ENCODE measurements at regions not wholly inside any gene's neighbourhood (a gene's known extent, or its start where the extent isn't known, plus 50 kb on each side); places are given as distances from the start of the nearest gene placed in this dataset.

DNA sequence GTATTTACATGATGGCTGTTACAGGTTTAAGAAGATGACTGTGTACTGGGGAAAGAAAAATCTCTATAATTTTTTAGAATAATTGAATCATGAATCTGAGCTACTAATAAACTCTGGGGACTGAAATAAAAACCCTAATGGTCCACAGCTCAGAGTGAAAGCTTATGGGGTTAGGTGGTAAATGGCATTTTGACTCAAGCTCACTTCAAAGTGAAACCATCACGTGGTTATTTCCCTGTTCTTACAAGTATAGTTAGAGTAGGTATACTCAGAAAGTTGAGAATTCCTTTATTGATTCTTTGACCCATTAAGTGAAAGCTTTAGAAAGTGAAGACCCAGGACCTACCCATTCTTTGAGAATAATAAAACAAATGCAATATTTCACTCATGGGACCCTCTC, 626.2 kb upstream of the SETBP1 start:
- DNase-seq (ENCODE audit: low read depth) = no peak

DNA sequence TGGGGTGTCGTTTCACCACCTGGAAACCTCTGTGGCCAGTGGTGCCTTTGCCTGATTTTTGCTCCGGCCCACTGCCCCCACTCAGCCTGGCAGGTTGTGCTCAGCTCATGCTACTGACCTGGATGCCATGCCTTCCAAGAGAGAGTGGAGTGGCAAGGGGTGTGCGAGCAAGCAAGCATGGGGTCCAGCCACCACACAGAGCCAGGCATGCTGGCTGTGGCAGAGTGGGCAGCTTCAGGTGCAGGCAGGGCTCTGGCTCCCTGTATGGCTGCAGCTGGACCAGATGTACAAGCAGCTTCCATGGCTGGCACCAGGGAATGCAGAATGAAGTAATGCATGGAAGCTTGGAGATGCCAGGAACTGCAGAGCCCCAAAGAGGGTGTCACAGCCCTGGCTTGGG, 620.5 kb upstream of the SETBP1 start:
- no peak for DNase-seq (ENCODE audit: low read depth)

DNA sequence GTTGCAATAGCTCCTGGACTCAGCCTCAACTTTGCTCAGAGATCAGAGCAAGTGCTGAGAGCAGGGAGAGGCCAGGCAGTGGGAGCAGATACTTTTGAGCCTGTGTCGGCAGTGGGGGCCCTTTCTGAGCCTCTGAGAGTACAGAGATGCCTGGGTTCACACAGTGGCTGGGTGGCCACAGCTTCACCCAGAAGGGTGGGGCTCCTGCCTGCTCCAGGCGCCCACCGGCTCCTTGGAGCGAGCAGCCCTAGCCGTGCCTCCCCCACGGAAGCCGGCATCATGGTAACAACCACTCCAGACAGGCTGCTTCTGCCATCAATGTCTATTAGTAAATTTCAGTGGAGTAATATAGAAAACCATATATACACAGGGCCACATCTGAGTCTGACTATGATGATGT, 619.2 kb upstream of the SETBP1 start:
- DNase-seq (ENCODE audit: low read depth) = no peak

DNA sequence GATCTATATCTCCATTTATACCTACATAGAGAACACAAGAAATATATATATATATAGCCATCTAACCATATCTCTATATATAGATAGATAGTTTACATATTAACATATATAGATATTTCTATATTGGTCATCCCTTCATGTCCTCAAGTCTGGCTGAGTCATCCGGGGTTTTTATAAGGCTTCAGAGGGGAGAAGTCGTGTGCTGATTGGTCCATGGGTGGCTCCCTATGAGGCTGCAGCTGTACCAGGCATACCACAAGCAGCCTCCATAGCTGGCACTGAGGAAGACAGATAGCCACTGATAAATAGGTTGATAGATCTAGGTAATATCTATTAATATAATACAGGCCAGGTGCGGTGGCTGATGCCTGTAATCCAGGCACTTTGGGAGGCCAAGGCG, 618.3 kb upstream of the SETBP1 start:
- no peak for DNase-seq (ENCODE audit: low read depth)

DNA sequence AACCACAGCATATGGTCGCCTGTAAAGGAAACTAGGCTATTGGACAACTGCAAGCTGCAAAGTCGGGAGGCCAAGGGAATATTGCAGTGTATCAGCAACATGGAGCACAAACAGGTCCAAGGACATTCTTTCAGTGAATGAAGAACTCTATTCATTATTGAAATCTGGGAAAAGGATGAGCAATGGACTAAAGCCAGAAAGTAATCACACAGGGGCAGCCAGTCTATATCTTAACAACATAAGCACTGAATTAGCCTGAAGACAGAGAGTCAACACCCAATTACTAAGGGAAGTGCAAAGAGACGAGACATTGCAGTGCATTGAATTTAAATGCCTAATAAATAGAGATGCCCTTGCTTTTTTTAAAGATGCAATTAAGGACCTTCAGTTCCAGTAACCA, 615.5 kb upstream of the SETBP1 start:
- no peak for DNase-seq (ENCODE audit: low read depth)

DNA sequence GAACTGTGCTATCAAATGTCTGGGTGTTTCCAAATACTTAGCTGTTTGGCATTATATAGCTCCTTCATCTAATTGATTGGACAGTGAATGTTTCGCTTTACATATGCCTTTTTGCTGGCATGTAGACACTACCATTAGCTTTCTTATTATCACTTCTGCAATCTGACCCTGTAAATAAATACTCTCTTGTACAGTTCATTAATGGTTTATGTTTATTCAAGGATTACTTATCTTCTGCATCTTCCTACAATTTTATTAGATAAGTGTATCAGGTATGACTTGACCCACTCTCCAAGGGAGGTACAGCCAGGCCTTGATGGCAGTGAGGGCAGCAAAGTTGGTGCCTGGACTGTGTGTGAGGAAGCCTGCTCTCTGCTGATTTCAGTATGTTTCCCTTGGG, 614.1 kb upstream of the SETBP1 start:
- no peak for DNase-seq (ENCODE audit: low read depth)

DNA sequence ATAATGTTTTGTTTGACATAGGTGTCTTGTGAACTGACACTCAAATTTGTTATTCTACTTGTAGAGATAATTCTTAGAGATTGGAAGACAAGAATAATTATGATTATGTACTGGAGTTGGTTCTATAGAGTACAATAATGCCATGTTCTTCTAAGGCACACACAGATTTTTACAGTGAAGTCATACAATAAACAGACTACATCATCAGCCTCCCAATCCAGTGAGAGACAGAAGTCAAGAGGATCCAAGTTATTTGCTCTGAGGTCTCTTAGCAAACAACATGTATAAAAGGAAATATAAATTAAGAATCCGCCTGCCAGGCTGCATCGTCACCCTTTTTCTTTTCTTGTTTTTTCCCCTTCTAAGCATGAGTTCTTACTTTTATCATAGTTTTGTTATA, 613.5 kb upstream of the SETBP1 start:
- no peak for DNase-seq (ENCODE audit: low read depth)

DNA sequence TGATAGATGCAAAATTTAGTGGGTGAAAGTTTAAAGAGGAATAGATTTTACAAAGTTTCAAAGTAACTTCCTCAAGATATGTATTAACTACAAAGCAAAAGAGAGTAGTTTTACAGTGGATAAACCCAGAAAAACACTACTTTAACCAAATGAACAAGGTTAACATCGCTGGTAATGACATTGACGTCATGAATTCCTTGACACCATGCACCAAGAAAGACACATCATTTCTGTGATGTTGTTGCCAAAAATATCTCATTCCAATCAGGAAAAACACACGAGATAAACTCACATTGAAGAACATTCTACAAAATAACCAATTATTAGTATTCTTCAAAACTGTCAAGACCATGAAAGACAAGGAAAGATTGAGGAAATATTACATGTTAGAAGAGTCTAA, 605.6 kb upstream of the SETBP1 start:
- DNase-seq (ENCODE audit: low read depth) = no peak

DNA sequence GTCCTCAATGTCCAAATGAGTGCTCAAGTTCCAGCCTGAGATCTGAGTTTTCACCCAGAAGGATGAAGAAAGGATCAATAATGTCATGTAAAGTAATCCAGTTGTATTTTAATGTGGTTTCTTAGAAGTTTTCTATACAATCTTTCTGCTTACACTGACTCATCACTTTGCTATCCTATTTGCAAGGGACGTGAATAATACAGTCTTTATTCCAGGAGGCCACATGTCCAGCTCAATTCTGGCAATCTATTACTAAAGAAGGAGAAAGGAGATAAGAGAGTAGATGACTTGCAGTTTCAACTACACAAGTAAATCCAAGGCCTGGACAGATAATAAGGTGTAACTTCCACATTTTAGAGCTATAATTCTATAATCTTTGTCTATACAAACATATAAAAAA, 601.1 kb upstream of the SETBP1 start:
- DNase-seq (ENCODE audit: low read depth) = peak; percentile 27

DNA sequence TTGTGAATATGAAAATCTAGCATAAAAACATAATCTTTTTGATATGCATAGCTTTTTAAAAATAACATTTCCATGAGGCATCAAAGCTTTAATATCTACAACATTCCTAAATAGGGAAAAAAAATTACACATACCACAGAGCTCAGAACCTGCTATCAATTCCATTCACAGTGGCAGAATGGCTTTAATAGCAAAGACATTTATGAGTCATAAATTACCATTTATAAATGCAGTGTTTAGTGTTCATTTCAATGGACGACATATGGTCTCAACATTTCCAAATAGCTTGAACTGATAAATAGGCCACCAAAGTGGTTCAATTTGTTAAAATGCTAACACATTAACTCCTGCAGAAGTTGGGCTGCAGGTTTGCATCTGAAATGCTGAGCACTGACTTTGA, 600.6 kb upstream of the SETBP1 start:
- no peak for DNase-seq (ENCODE audit: low read depth)

DNA sequence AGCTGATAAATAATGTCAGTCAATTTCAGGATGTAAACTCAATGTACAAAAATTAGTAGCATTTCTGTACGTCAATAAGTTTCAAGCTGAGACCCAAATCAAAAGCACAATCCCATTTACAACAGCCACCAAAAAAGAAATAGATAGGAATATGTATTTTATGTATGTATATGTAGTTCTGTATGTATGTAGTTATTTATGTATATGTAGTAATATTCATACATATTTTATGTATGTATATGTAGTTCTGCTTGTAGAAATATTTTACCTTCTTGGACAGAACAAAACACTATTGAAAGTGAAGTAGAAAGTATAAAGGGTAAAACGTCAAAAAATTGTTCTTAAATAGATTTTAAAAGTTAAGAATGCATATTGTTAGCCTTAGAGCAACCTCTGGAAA, 591.0 kb upstream of the SETBP1 start:
- DNase-seq (ENCODE audit: low read depth) = no peak

DNA sequence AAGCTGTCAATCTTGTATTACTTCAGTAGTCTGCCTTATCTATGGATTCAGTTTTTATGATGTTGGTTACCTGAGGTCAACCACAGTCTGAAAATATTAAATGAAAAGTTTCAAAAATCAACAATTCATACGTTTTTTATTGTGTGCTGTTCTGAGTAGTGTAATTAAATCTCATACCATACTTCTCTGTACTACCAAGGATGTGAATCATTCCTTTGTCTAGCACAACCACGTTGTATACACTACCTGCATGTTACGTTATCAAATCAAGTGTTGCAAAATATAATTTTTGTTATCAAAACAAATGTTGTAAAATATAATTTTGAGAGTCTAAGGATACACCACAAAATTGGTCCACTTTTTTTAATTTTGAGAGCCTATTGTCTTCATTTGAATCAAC, 590.2 kb upstream of the SETBP1 start:
- DNase-seq (ENCODE audit: low read depth) = no peak

DNA sequence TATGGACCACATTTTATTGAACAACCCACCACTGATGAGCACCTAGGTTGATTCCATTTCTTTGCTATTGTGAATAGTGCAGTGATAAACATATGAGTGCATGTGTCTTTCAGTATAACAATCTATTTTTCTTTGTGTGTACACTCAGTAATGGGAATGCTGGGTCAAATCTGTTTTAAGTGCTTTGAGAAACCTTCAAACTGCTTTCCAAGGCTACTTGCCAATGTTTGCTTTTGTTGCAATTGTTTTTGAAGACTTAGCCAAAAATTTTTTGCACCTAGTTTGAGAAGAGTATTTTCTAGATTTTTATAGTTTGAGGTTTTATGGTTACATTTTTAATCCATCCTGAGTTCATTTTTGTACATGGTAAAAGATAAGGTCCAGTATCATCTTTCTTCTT, 587.4 kb upstream of the SETBP1 start:
- peak; percentile 10 for DNase-seq (ENCODE audit: low read depth)

DNA sequence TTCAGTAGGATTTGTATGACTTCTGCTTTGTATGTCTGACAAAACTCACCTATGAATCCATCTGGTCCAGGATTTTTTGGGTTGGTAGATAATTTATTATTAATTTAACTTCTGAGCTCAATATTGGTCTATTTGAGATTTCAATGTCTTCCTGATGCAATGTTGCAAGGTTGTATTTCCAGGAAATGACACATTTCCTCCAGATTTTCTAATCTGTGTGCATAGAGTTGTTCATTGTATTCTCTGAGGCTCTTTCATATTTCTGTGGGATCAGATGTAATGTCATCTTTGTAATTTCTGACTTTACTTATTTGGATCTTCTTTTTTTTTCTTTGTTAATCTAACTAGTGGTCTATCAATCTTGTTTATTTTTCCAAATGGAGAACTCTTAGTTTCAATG, 584.7 kb upstream of the SETBP1 start:
- no peak for DNase-seq (ENCODE audit: low read depth)

DNA sequence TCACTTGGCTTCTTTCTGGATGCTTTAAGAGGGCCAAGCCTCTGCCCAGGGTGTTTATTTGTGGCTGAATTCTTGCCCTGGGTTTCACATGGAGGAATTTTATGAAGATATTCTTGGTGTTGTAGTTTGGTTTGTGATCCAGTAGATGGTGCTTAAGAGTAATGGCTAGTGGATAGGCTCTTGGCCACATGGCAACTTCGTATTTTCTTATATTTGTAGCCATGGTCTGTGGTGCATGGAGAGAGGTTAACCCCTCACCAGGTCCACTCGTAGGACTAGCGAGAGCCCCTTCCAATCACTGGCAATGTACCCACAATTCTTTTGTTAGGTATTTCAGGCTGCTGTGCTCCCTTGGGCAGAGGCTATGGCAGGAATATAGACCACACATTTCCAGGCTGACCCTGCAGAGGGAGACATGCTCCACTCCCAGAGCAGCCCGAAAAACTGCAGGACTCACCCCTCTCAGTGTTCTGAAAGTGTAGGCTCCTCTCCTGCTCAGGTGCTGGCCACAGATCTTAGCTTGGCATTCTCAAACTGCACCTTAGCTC, 582.1 kb upstream of the SETBP1 start:
- DNase-seq (ENCODE audit: low read depth) = peak; percentile 19

DNA sequence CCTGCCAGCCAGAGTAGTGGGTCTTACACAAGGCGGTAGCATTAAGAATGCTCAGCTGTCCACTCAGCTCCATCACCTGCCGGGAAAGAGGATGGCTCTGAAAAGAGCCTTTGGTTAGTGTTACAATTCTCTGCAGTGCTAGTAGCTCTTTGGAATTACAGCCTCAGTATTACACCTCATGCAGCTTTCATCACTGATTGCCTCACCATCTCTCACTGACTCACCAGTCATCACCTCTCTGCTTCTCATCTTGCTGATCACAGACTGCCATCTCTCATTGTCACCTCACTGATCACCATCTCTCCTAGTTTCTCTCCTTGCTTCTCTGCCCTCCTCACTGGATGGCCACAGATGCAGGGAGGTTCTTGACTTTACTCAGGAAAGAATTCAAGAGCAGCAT, 573.5 kb upstream of the SETBP1 start:
- DNase-seq (ENCODE audit: low read depth) = no peak

DNA sequence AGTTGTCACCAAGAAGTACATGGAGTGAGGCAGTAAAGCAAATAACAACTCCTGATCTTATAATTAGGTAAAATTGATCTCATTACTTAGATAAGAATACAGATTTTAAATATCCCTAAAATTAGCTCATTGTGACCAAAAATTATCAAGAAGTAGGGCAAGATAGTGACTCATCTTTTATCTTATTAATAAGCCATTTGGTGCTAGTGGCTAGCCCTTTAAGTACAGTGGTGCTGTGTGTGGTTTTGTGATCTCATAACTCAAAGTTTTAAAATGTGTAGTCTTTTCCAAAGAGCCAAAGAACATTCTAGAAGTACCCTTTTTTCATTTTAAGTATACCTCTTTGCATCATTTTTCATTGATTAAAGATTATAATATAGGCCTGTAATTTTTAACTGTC, 569.4 kb upstream of the SETBP1 start:
- no peak for DNase-seq (ENCODE audit: low read depth)

DNA sequence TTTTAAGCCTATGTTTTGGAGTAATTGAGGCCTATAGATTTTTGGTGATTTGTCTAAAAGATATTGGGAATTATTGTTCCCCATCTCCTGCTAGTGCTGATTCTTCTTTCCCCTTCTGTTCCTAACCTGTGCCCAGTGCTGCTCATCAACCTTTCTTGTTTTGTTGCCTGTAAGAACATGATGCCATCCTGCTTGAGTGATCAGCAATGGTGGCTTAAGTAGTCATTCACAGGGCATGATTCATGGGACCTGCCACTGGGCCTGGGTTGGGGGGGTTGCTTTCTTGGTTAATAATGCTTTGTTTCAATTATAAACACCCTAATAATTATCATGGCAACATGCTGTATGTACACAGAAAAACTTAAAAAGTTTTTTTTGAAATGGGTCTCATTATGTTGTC, 562.9 kb upstream of the SETBP1 start:
- DNase-seq (ENCODE audit: low read depth) = no peak

DNA sequence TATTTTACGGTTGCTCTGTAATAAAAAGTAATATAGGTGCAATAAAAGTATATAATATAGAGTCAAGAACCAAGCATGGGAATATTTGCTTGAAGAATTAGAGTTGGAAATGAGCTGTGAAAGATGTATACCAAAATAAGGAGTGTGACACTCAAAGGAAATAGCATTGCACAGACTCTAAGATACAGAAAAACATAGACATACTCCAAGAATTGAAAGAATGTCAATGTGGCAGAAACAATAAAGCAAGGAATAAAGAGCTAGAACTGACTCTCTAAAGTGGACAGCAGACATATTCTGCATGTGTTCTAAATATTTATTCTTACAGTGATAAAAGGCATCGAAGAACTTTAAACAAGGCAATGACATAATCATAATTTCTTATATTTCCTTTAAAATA, 561.1 kb upstream of the SETBP1 start:
- no peak for DNase-seq (ENCODE audit: low read depth)

DNA sequence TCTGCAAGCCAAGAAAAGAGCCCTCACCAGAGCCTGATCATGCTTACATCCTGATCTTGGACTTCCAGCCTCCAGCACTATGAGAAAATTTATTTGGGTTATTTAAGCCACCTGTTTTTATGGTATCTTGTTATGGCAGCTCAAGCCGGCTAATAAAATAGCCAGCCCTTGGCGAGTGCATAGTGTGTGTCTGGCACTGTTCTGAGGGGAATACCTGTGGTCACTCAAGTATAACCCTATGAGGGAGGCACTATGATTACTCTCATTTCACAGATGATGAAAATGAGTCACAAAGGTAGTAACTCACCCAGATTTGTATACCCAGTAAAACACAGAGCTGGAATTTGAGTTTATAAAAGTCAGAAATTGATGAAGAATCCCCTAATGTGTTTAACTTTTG, 556.9 kb upstream of the SETBP1 start:
- DNase-seq (ENCODE audit: low read depth) = no peak

DNA sequence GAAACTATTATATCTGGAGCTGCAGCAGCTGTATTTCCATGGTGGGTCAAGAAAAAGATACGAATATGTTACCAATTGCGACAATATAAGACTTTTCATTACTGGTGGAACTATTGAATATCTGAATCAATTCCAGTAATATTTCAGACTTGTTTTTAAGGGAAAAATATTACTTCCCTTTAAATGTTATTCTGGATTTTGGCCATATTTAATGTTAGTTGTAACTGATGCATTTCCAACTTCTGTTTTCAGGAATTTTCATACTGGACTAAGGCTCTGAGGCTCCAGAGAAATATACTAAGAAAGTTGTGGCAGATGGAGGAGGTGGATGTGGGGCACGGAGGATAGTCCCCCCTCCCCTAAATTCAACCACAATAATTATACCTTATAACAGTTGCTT, 555.2 kb upstream of the SETBP1 start:
- DNase-seq (ENCODE audit: low read depth) = no peak

DNA sequence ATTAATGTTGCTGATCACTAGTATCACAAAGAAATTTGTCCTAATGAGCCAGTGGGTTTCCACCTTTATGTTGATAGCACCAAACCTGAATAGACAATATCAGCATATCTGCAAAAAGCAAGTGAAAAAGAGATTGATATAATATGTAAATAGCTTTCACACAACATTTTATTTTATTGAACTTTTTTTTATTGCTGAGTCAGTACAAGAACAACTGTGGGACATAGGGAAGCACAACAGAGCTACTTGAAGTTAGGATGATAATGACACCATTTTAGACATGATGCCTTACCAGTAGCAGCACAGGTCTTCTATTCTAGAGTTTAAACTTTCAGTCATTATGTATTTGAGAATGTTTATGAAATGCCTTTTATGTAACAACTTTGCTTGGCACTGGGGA, 554.1 kb upstream of the SETBP1 start:
- no peak for DNase-seq (ENCODE audit: low read depth)

DNA sequence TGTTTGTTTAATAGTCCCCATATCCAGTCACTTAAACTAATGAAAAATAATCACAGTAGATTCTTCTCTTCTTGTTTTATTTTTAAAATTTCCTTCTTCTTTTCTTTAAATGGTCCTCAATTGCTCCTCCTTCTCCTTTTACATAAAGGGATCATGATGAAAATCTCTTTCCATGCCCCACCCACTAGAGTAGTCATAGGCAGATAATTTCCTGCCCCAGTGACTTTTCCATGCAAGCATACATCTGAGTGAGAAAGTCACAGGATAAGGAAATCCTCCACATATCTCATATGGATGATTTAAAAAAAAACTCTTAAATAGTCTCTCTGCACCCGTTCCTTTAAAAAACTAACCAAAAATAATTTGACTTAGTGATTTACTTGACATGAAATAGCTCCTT, 552.3 kb upstream of the SETBP1 start:
- DNase-seq (ENCODE audit: low read depth) = peak; percentile 36

DNA sequence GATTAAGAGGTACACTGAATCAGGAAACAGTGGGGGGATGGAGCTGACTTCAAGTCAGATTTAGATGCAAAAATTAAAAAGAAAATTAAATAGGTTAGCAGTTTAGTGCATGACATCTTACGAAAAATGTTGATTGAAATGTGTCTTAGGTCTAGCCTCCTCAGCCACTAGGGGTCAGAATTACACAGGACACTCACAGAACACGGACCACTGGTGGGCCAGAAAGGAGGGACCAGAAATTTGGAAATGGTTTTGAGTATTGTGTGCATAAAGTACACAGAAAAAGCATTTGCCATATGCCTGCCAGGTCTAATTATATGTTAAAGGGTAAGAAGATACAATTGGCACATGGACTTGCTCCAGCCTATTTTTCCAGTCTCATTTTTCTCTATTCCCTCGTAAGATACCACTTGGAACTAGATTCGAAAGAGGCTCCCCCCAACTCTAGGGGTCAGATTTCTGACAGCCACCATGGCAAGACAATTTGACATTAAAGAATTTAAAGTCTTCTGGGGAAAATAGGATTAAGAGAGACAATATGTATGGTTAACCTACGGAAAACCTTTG, 550.2 kb upstream of the SETBP1 start:
- peak; percentile 36 for DNase-seq (ENCODE audit: low read depth)

DNA sequence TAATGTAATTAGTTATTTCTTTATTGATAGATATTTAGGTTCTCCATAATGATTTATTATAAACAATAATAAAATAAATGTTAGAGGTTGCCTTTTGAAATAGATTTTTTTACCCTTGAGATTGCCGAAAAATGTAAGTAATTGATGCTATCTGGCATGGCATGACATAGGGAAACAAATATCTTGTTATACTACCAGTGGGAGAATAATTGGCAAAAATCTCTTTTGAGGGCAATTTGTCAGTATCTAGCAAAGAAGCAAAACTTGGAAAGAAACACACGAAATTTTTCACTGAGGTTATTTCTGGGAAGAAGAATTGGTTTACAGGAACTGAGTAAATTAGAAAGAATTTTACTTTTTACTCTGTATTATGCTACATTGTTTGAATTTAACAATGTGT, 547.2 kb upstream of the SETBP1 start:
- no peak for DNase-seq (ENCODE audit: low read depth)

All from stromal cell of bone marrow (primary cell).